Mesothelial cell of epicardium (in vitro differentiated cells): ENCODE measurements at regions not wholly inside any gene's neighbourhood (a gene's known extent, or its start where the extent isn't known, plus 50 kb on each side); places are given as distances from the start of the nearest gene placed in this dataset.

ENCODE experiments used
- DNase-seq, 2 experiments: peaks; one replicate each; pipeline ENCODE4 v3.0.0; 2021; ENCODE audit warnings: low spot score in 2 of 2; ENCODE audit not compliant: unreplicated experiment in 2 of 2
- H3K27ac Mint-ChIP-seq: 2 replicates; pipeline ENCODE4 v1.8.0; 2021; ENCODE audit warnings: mixed read lengths
- H3K27me3 Mint-ChIP-seq: 2 replicates; pipeline ENCODE4 v1.8.0; 2021; ENCODE audit warnings: low read depth, mixed read lengths
- H3K36me3 Mint-ChIP-seq: 2 replicates; pipeline ENCODE4 v1.8.0; 2021; ENCODE audit warnings: mixed read lengths
- H3K4me1 Mint-ChIP-seq: 2 replicates; pipeline ENCODE4 v1.8.0; 2021; ENCODE audit warnings: mixed read lengths
- H3K4me3 Mint-ChIP-seq: 2 replicates; pipeline ENCODE4 v1.8.0; 2021; ENCODE audit warnings: mild to moderate bottlenecking, moderate library complexity, mixed read lengths
- H3K9me3 Mint-ChIP-seq: 2 replicates; pipeline ENCODE4 v1.8.0; 2021; ENCODE audit warnings: mixed read lengths
- CTCF ChIP-seq: fragments of 200-600 bp; sonication (generic); IDR thresholded peaks from one replicate; pipeline ENCODE4 v1.5.0; 2021; ENCODE audit warnings: antibody characterized with exemption; ENCODE audit not compliant: unreplicated experiment

GRCh38 chr12:83365317-83365716, 678.6 kb downstream of the TMTC2 start:
- no peaks in the 10 kb centered on the region for H3K9me3 Mint-ChIP-seq
- DNase-seq = no peak
- no peak overlapping the region for H3K4me3 Mint-ChIP-seq
- no peak overlapping the region for H3K27ac Mint-ChIP-seq
- TF ChIP-seq CTCF = no peak
- H3K36me3 Mint-ChIP-seq = no peaks in the 10 kb centered on the region
- H3K4me1 Mint-ChIP-seq = peaks cover 4% of the 10 kb centered on the region
- no peaks in the 10 kb centered on the region for H3K27me3 Mint-ChIP-seq

GRCh38 chr12:83361475-83361874, 674.8 kb downstream of the TMTC2 start:
- no peak for DNase-seq
- Mint-ChIP-seq H3K4me1 (peaks cover 3% of the 10 kb centered on the region), H3K4me3 (no peak overlapping the region), H3K9me3 (no peaks in the 10 kb centered on the region), H3K36me3 (no peaks in the 10 kb centered on the region), H3K27ac (no peak overlapping the region), H3K27me3 (no peaks in the 10 kb centered on the region)
- TF ChIP-seq CTCF = no peak

DNA sequence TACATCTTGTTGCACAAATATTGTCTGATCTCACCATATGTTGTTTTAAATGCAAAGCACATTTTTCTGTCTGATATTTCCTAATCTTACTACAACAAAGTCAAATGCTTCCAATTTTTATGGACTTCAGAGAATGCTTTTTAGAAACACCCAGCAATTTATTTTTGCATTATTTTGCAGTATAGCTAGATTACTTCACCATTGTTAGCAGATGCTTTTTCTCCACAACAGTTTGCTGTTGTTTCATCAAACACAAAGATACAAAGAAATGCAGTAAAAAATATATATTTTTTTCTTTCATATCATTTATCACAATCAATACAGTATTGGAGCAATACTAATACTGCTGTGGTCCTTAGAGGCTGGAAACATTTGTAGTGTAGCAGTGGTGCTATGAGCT, 674.4 kb downstream of the TMTC2 start:
- Mint-ChIP-seq H3K4me3 (no peak overlapping the region), H3K36me3 (no peaks in the 10 kb centered on the region), H3K27me3 (no peaks in the 10 kb centered on the region), H3K27ac (no peak overlapping the region), H3K4me1 (peaks cover 3% of the 10 kb centered on the region), H3K9me3 (no peaks in the 10 kb centered on the region)
- TF ChIP-seq CTCF = no peak
- no peak for DNase-seq

DNA sequence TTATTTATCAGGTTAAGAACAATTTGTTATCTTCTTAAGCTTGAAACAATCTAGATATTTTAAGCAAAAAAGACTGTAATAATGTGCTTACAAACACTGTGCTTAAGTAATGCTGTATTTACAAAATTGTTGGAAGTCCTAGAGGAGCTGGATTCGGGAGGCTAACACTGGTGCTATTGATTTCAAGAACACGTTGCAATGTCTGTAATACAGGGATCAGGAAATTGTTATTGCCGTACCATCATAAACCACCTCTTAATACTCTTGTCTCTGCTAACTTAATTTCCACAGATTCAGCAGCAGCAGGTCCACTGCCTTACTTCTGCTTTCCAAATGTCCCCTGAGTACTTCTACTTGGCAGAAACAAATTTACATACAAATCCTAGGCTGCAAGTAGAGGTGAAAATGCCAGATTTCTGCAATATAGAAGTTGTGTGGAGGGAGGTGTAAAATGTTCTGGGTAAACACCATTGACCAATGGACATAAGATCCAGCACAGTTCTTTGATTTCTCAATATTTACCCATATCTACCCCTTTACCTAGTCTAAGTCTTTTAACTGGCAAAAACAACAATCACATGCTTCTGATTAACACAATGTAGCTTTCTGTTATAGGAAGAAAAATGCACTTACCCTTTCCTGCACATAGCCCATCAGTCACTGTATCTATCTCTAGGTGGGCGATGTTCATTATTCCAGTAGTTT, 663.4 kb downstream of the TMTC2 start:
- Mint-ChIP-seq H3K36me3 (no peaks in the 10 kb centered on the region), H3K4me1 (no peaks in the 10 kb centered on the region), H3K27ac (no peak overlapping the region), H3K4me3 (no peak overlapping the region), H3K27me3 (no peaks in the 10 kb centered on the region), H3K9me3 (peaks cover 3% of the 10 kb centered on the region)
- DNase-seq = no peak
- no peak for TF ChIP-seq CTCF

GRCh38 chr12:83346333-83346732, 659.6 kb downstream of the TMTC2 start:
- DNase-seq = no peak
- no peak for TF ChIP-seq CTCF
- Mint-ChIP-seq H3K4me3 (no peak overlapping the region), H3K36me3 (peaks cover 1% of the 10 kb centered on the region), H3K27me3 (no peaks in the 10 kb centered on the region), H3K4me1 (no peaks in the 10 kb centered on the region), H3K9me3 (peaks cover 31% of the 10 kb centered on the region), H3K27ac (no peak overlapping the region)

DNA sequence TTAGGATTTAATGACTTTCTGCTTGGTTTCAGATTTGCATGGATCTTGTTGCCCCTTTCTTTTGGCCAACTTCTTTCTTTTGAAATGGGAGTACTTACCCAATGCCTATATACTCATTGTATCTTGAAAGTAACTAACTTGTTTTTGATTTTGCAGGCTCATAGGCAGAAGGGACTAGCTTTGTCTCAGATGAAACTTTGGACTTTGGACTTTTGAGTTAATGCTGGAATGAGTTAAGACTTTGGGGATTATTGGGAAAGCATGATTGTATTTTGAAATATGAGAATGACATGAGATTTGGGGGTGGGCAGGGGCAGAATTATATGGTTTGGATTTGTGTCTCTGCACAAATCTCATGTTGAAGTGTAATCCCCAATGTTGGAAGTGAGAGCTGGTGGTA, 657.1 kb downstream of the TMTC2 start:
- no peaks in the 10 kb centered on the region for H3K4me1 Mint-ChIP-seq
- no peak for DNase-seq
- no peak overlapping the region for H3K4me3 Mint-ChIP-seq
- H3K27ac Mint-ChIP-seq = no peak overlapping the region
- H3K9me3 Mint-ChIP-seq = peaks cover 37% of the 10 kb centered on the region
- peaks cover 1% of the 10 kb centered on the region for H3K36me3 Mint-ChIP-seq
- no peak for TF ChIP-seq CTCF
- H3K27me3 Mint-ChIP-seq = no peaks in the 10 kb centered on the region
